Astrocyte (in vitro differentiated cells and primary cell): ENCODE measurements at regions not wholly inside any gene's neighbourhood (a gene's known extent, or its start where the extent isn't known, plus 50 kb on each side); places are given as distances from the start of the nearest gene placed in this dataset.

Source experiments
- CTCF ChIP-seq: IDR thresholded peaks from 2 replicates; pipeline ENCODE4 v1.5.1; 2011; ENCODE audit warnings: low read depth, mild to moderate bottlenecking, inconsistent platforms, low read length, moderate library complexity; ENCODE audit not compliant: insufficient read depth
- EZH2 ChIP-seq: IDR thresholded peaks from 2 replicates; pipeline ENCODE4 v1.6.1; 2012; ENCODE audit warnings: mild to moderate bottlenecking, low read length, inconsistent platforms; ENCODE audit not compliant: insufficient read depth

- TF ChIP-seq CTCF (no peak), EZH2 (no peak)
Observed at GRCh38 chr12:125269276-125269675, 204.0 kb downstream of the AACS start.
